ENCODE measurements at regions not wholly inside any gene's neighbourhood (a gene's known extent, or its start where the extent isn't known, plus 50 kb on each side); places are given as distances from the start of the nearest gene placed in this dataset.
"Not testable (repeated sequence)": the region's sequence is repeated elsewhere in the genome, so short reads cannot be mapped to it uniquely, and the experiment has no call there.

DNA sequence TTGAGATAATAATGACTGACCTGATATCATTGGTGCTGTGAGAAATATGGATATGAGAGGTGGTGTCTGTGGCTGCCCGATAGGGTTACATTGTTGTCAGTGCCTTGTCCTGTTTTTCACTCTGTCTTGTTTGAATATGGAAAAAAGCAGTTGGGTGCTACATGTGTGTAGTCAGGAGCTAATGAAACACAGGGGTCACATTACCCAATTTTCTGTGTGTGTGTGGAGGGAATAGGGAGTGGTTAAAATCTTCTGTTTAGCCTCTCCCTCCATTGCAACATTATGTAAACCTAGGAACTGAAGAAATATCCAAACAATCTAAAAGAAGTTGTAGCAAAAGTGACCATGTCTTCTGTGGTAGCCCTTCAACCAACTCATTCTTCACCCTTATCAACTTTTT is 527.7 kb upstream of the SOX9 start:
- TF ChIP-seq CTCF (IDR thresholded peaks at IDR 0.05; ENCODE audit: insufficient read depth, low read depth, low read length) = no peak
- H3K4me3 ChIP-seq (ENCODE audit: low read depth, low read length) = no peak overlapping the region
- DNase-seq (ENCODE audit: low read depth) = peak; percentile 16

- DNase-seq (ENCODE audit: low read depth); H3K4me3 ChIP-seq (ENCODE audit: low read depth, low read length): not testable (repeated sequence)
Observed at GRCh38 chr17:71599583-71599982, 521.2 kb upstream of the SOX9 start.

GRCh38 chr17:71600137-71600789 is 520.6 kb upstream of the SOX9 start:
- TF ChIP-seq CTCF (IDR thresholded peaks at IDR 0.05; ENCODE audit: insufficient read depth, low read depth, low read length) = no peak
- peak; percentile 24 for DNase-seq (ENCODE audit: low read depth)
- no peak overlapping the region for H3K4me3 ChIP-seq (ENCODE audit: low read depth, low read length)

DNA sequence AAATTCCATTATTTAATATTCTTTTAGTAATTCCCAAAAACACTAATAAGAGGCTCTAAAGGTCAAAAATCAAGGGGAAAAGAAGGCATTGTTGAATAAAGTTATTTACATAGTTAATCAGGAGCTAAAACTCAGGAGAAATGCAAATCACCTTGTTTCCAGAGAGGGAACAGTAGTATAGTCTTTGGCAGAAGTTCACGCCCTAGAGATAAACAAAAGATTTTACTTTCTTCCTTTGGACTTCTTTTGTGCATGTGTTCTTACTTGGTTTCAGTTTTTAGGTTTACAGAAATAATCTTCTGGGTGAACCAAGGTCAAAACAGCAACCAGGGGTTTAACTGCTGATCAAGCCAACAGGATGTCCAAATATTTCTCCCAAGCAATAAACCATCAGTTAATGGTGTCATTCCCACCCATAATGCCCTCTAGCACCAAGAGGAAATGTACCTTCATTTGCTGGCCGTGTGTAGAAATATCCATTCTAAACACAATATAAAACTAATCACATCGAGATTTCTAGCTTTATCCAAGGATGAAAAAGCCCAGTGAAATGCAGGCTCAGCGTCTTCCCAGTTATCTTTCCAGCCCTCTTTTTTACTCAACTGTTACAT is 518.8 kb upstream of the SOX9 start:
- no peak for TF ChIP-seq CTCF (IDR thresholded peaks at IDR 0.05; ENCODE audit: insufficient read depth, low read depth, low read length)
- DNase-seq (ENCODE audit: low read depth) = peak; percentile 35
- no peak overlapping the region for H3K4me3 ChIP-seq (ENCODE audit: low read depth, low read length)

DNA sequence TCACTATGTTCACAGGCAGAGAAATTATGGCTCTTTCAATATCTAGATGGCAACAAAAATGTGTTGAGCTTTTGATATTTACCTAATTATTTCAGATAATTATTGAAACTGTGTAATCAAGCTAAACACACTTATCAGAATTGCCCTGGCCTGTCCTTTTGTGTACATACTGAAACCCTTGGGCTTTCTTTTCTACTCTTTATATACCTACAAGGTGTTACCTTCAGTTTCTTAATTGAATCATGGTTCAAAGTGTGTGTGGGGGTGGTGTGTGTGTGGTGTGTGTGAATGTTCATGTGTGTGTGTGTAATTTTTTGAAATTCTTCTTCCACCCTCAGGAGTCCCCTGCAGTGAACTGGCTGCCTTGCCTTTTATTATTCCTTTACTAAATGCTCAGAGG is 506.8 kb upstream of the SOX9 start:
- no peak for DNase-seq (ENCODE audit: low read depth)
- H3K4me3 ChIP-seq (ENCODE audit: low read depth, low read length) = no peak overlapping the region
- TF ChIP-seq CTCF (IDR thresholded peaks at IDR 0.05; ENCODE audit: insufficient read depth, low read depth, low read length) = no peak

DNA sequence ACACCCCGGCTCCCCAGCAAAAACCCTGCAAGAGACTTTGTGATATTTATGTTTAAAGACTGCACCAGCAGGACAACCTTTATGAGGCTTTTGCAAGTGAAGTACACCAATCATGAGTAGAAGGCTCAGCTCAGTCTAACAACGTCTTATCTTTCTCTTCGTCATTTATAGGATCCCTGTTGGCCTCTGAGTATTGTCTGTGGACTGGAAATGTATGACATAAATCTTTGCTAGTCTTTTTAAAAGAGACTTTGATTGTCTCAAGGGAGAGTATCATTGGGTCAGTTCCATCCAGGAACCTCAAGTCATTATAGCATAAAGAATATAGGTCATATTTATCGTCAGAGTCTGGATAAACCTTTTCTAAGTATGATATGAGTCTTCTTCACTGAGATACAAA is 505.0 kb upstream of the SOX9 start:
- no peak overlapping the region for H3K4me3 ChIP-seq (ENCODE audit: low read depth, low read length)
- TF ChIP-seq CTCF (IDR thresholded peaks at IDR 0.05; ENCODE audit: insufficient read depth, low read depth, low read length) = no peak
- DNase-seq (ENCODE audit: low read depth) = no peak

DNA sequence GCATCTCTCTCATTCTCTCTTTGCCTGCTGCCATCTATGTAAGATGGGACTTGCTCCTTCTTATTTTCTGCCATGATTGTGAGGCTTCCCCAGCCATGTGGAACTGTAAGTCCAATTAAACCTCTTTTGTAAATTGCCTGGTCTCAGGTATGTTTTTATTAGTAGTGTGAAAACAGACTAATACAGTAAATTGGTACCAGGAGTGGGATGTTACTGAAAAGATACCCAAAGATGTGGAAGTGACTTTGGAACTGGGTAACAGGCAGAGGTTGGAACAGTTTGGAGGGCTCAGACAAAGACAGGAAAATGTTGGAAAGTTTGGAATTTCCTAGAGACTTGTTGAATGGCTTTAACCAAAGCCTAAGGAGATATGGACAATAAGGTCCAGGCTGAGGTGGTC is 503.1 kb upstream of the SOX9 start:
- H3K4me3 ChIP-seq (ENCODE audit: low read depth, low read length); DNase-seq (ENCODE audit: low read depth): not testable (repeated sequence)

DNA sequence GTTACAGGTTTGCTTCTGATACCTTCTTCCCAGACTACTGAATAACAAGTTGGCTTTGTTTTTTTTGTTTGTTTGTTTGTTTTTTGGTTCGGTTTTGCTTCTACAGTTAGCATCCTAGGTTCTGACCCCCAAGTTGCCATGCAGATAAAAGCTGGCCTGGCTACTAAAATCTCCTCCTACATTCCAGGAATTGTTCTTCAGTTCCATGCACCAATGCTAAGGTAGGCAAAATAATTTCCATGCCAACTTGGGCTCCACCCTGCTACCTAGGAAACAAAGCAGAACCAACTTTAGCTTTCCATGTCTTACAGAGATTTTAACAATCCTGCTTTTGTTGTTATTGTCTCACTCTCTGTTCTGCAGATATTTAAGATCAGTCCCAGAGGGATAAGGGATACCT is 495.5 kb upstream of the SOX9 start:
- no peak for TF ChIP-seq CTCF (IDR thresholded peaks at IDR 0.05; ENCODE audit: insufficient read depth, low read depth, low read length)
- no peak overlapping the region for H3K4me3 ChIP-seq (ENCODE audit: low read depth, low read length)
- DNase-seq (ENCODE audit: low read depth) = no peak

Measured in fibroblast of villous mesenchyme (primary cell).